WTC11 (cell line): ENCODE measurements at regions not wholly inside any gene's neighbourhood (a gene's known extent, or its start where the extent isn't known, plus 50 kb on each side); places are given as distances from the start of the nearest gene placed in this dataset.
A peak's percentile ranks its signal among the peaks of the same experiment; 100 is the strongest.

Experiments used
- ATAC-seq: fragments of 200-7000 bp; cut with Tn5 transposase; 2 replicates; pipeline ENCODE4 v1.10.0; 2021; ENCODE audit warnings: mild to moderate bottlenecking, moderate library complexity
- CTCF ChIA-PET: fragments of 300-600 bp; sonication (Branson Sonifier 250); formaldehyde crosslinking; loops from one replicate; lab custom pipeline; 2021; ENCODE audit warnings: antibody characterized with exemption; lab: Charles Lee
- POLR2A ChIA-PET: fragments of 350-600 bp; sonication (Branson Sonifier 250); formaldehyde crosslinking; loops from one replicate; lab custom pipeline; 2021; ENCODE audit warnings: antibody characterized with exemption; lab: Charles Lee
- DNase-seq: peaks from one replicate; pipeline ENCODE4 v3.0.0; 2021; ENCODE audit warnings: low spot score
- H3K27ac Mint-ChIP-seq: 2 replicates; pipeline ENCODE4 v1.8.0; 2021; ENCODE audit warnings: mixed read lengths
- H3K27me3 Mint-ChIP-seq: 2 replicates; pipeline ENCODE4 v1.8.0; 2021; ENCODE audit warnings: low read depth, mild to moderate bottlenecking, moderate library complexity, mixed read lengths
- H3K36me3 Mint-ChIP-seq: 2 replicates; pipeline ENCODE4 v1.8.0; 2021; ENCODE audit warnings: mixed read lengths
- H3K4me1 Mint-ChIP-seq: 2 replicates; pipeline ENCODE4 v1.8.0; 2022; ENCODE audit warnings: mixed read lengths
- H3K4me3 Mint-ChIP-seq: 2 replicates; pipeline ENCODE4 v1.8.0; 2021; ENCODE audit warnings: mild to moderate bottlenecking, moderate library complexity, mixed read lengths
- H3K9me3 Mint-ChIP-seq: 2 replicates; pipeline ENCODE4 v1.8.0; 2021; ENCODE audit warnings: mixed read lengths
- AR ChIP-seq: fragments of 250-450 bp; sonication (Bioruptor Pico); IDR thresholded peaks from 2 replicates; pipeline ENCODE4 v1.9.0; 2021; ENCODE audit warnings: mild to moderate bottlenecking
- FOXK1 ChIP-seq: sonication (generic); formaldehyde crosslinking; IDR thresholded peaks from 2 replicates; pipeline ENCODE4 v1.8.0; 2022; ENCODE audit warnings: mild to moderate bottlenecking, moderate library complexity, missing genetic modification reagents
- FOXP1 ChIP-seq: sonication (generic); formaldehyde crosslinking; IDR thresholded peaks from 2 replicates; pipeline ENCODE4 v1.8.0; 2022; ENCODE audit warnings: missing genetic modification reagents, mild to moderate bottlenecking, moderate library complexity, borderline replicate concordance
- IRF2 ChIP-seq: sonication (generic); formaldehyde crosslinking; IDR thresholded peaks from 2 replicates; pipeline ENCODE4 v1.8.0; 2022; ENCODE audit warnings: low read depth, missing genetic modification reagents, borderline replicate concordance
- NR1H2 ChIP-seq: sonication (generic); formaldehyde crosslinking; IDR thresholded peaks from 2 replicates; pipeline ENCODE4 v1.9.0; 2021; ENCODE audit warnings: mild to moderate bottlenecking, moderate library complexity, missing genetic modification reagents
- OVOL2 ChIP-seq: fragments of 250-450 bp; sonication (Bioruptor Pico); IDR thresholded peaks from 2 replicates; pipeline ENCODE4 v1.9.0; 2021; ENCODE audit warnings: mild to moderate bottlenecking, borderline replicate concordance
- ZMAT4 ChIP-seq: fragments of 250-450 bp; sonication (Bioruptor Pico); IDR thresholded peaks from 2 replicates; pipeline ENCODE4 v1.9.0; 2021; ENCODE audit warnings: mild to moderate bottlenecking
- ZNF263 ChIP-seq: sonication (generic); formaldehyde crosslinking; IDR thresholded peaks from 2 replicates; pipeline ENCODE4 v1.8.1; 2022; ENCODE audit warnings: low read depth, mild to moderate bottlenecking, moderate library complexity, missing genetic modification reagents
- ZNF317 ChIP-seq: sonication (generic); formaldehyde crosslinking; IDR thresholded peaks from 2 replicates; pipeline ENCODE4 v1.8.1; 2023; ENCODE audit warnings: low read depth, mild to moderate bottlenecking, moderate library complexity, missing genetic modification reagents, borderline replicate concordance
- ZNF671 ChIP-seq: fragments of 250-450 bp; sonication (Bioruptor Pico); IDR thresholded peaks from 2 replicates; pipeline ENCODE4 v1.8.0; 2021; ENCODE audit warnings: mild to moderate bottlenecking
- TF ChIP-seq, protein P1 (sequence below): sonication (generic); formaldehyde crosslinking; IDR thresholded peaks from 2 replicates; pipeline ENCODE4 v1.8.0; 2023; ENCODE audit warnings: missing genetic modification reagents
- TF ChIP-seq, protein P2 (sequence below): sonication (generic); formaldehyde crosslinking; IDR thresholded peaks from 2 replicates; pipeline ENCODE4 v1.8.0; 2022; ENCODE audit warnings: mild to moderate bottlenecking, missing genetic modification reagents
- TF ChIP-seq, protein P3 (sequence below): sonication (generic); formaldehyde crosslinking; IDR thresholded peaks from 2 replicates; pipeline ENCODE4 v1.8.1; 2023; ENCODE audit warnings: mild to moderate bottlenecking, missing genetic modification reagents
- TF ChIP-seq, protein P4 (sequence below): sonication (generic); formaldehyde crosslinking; IDR thresholded peaks from 2 replicates; pipeline ENCODE4 v1.8.0; 2022; ENCODE audit warnings: mild to moderate bottlenecking, missing genetic modification reagents
- TF ChIP-seq, protein P5 (sequence below): sonication (generic); formaldehyde crosslinking; IDR thresholded peaks from 2 replicates; pipeline ENCODE4 v1.8.1; 2022; ENCODE audit warnings: missing genetic modification reagents, borderline replicate concordance

GRCh38 chr3:36244728-36245127 is 135.6 kb upstream of the STAC start:
- ChIA-PET CTCF (no interaction called here), POLR2A (no interaction called here)
- no peak for DNase-seq
- Mint-ChIP-seq H3K4me1 (peaks cover 4% of the 10 kb centered on the region; the same call in 1 of the 2 replicates), H3K4me3 (no peak overlapping the region)
- TF ChIP-seq, protein P1, sequence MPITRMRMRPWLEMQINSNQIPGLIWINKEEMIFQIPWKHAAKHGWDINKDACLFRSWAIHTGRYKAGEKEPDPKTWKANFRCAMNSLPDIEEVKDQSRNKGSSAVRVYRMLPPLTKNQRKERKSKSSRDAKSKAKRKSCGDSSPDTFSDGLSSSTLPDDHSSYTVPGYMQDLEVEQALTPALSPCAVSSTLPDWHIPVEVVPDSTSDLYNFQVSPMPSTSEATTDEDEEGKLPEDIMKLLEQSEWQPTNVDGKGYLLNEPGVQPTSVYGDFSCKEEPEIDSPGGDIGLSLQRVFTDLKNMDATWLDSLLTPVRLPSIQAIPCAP (CRISPR knock-in tag): no peak
- no peak for TF ChIP-seq ZNF317 (CRISPR knock-in tag)
- no peak for TF ChIP-seq FOXK1
- no peak for TF ChIP-seq OVOL2 (CRISPR knock-in tag)
- TF ChIP-seq, all 79 proteins: peak for 0
- H3K36me3 Mint-ChIP-seq: no peaks in the 10 kb centered on the region
- H3K27me3 Mint-ChIP-seq: no peaks in the 10 kb centered on the region
- H3K9me3 Mint-ChIP-seq: no peaks in the 10 kb centered on the region
- H3K27ac Mint-ChIP-seq: no peak overlapping the region
- no peak for ATAC-seq

- ChIA-PET CTCF (no interaction called here), POLR2A (no interaction called here)
- Mint-ChIP-seq H3K36me3 (peaks cover 6% of the 10 kb centered on the region; the same call in 1 of the 2 replicates), H3K27ac (no peak overlapping the region), H3K9me3 (peaks cover 29% of the 10 kb centered on the region), H3K27me3 (no peaks in the 10 kb centered on the region; the same call in 1 of the 2 replicates), H3K4me1 (peaks cover 5% of the 10 kb centered on the region; the same call in 1 of the 2 replicates), H3K4me3 (no peak overlapping the region)
- ATAC-seq (peak; percentile 86), DNase-seq (no peak)
- no peak for TF ChIP-seq IRF2
Observed at GRCh38 chr3:36248374-36248773, 131.9 kb upstream of the STAC start.

- ChIA-PET POLR2A (no interaction called here), CTCF (no interaction called here)
- H3K27me3 Mint-ChIP-seq: no peaks in the 10 kb centered on the region; the same call in 1 of the 2 replicates
- TF ChIP-seq ZNF671 (CRISPR knock-in tag): no peak
- TF ChIP-seq, protein P1 (CRISPR knock-in tag): no peak
- TF ChIP-seq ZNF263 (CRISPR knock-in tag): no peak
- no peak for TF ChIP-seq ZMAT4 (CRISPR knock-in tag)
- no peak for TF ChIP-seq AR (CRISPR knock-in tag)
- TF ChIP-seq, protein P2, sequence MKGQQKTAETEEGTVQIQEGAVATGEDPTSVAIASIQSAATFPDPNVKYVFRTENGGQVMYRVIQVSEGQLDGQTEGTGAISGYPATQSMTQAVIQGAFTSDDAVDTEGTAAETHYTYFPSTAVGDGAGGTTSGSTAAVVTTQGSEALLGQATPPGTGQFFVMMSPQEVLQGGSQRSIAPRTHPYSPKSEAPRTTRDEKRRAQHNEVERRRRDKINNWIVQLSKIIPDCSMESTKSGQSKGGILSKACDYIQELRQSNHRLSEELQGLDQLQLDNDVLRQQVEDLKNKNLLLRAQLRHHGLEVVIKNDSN: no peak
- ATAC-seq (no peak), DNase-seq (no peak)
- peaks cover 44% of the 10 kb centered on the region for H3K9me3 Mint-ChIP-seq
- peaks cover 6% of the 10 kb centered on the region; the same call in 1 of the 2 replicates for H3K36me3 Mint-ChIP-seq
- H3K4me3 Mint-ChIP-seq: no peak overlapping the region
- H3K27ac Mint-ChIP-seq: no peak overlapping the region
- H3K4me1 Mint-ChIP-seq: peaks cover 5% of the 10 kb centered on the region; the same call in 1 of the 2 replicates
Observed at GRCh38 chr3:36250191-36250590, 130.1 kb upstream of the STAC start.

- no peaks in the 10 kb centered on the region for H3K27me3 Mint-ChIP-seq
- ChIA-PET CTCF (no interaction called here), POLR2A (no interaction called here)
- H3K9me3 Mint-ChIP-seq: peaks cover 30% of the 10 kb centered on the region
- TF ChIP-seq ZNF317 (CRISPR knock-in tag) (no peak), NR1H2 (CRISPR knock-in tag) (no peak), FOXP1 (no peak)
- TF ChIP-seq, protein P3, sequence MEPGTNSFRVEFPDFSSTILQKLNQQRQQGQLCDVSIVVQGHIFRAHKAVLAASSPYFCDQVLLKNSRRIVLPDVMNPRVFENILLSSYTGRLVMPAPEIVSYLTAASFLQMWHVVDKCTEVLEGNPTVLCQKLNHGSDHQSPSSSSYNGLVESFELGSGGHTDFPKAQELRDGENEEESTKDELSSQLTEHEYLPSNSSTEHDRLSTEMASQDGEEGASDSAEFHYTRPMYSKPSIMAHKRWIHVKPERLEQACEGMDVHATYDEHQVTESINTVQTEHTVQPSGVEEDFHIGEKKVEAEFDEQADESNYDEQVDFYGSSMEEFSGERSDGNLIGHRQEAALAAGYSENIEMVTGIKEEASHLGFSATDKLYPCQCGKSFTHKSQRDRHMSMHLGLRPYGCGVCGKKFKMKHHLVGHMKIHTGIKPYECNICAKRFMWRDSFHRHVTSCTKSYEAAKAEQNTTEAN (CRISPR knock-in tag): no peak
- TF ChIP-seq, protein P4, sequence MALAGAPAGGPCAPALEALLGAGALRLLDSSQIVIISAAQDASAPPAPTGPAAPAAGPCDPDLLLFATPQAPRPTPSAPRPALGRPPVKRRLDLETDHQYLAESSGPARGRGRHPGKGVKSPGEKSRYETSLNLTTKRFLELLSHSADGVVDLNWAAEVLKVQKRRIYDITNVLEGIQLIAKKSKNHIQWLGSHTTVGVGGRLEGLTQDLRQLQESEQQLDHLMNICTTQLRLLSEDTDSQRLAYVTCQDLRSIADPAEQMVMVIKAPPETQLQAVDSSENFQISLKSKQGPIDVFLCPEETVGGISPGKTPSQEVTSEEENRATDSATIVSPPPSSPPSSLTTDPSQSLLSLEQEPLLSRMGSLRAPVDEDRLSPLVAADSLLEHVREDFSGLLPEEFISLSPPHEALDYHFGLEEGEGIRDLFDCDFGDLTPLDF: no peak
- TF ChIP-seq, protein P5, sequence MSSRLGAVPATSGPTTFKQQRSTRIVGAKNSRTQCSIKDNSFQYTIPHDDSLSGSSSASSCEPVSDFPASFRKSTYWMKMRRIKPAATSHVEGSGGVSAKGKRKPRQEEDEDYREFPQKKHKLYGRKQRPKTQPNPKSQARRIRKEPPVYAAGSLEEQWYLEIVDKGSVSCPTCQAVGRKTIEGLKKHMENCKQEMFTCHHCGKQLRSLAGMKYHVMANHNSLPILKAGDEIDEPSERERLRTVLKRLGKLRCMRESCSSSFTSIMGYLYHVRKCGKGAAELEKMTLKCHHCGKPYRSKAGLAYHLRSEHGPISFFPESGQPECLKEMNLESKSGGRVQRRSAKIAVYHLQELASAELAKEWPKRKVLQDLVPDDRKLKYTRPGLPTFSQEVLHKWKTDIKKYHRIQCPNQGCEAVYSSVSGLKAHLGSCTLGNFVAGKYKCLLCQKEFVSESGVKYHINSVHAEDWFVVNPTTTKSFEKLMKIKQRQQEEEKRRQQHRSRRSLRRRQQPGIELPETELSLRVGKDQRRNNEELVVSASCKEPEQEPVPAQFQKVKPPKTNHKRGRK (CRISPR knock-in tag): no peak
- ATAC-seq (no peak), DNase-seq (no peak)
- H3K4me1 Mint-ChIP-seq: no peaks in the 10 kb centered on the region
- H3K27ac Mint-ChIP-seq: no peak overlapping the region
- H3K4me3 Mint-ChIP-seq: no peak overlapping the region
- no peaks in the 10 kb centered on the region for H3K36me3 Mint-ChIP-seq
Observed at GRCh38 chr3:36257158-36257852, 123.0 kb upstream of the STAC start.
